Body of pancreas (tissue), 4 donors: ENCODE measurements at regions not wholly inside any gene's neighbourhood (a gene's known extent, or its start where the extent isn't known, plus 50 kb on each side); places are given as distances from the start of the nearest gene placed in this dataset.

Source experiments
- CTCF ChIP-seq, 7 experiments: fragments of 450-650 bp in 4 of 7; fragments of 200-600 bp in 3 of 7; sonication (generic) in 3 of 7; IDR thresholded peaks; one replicate each; pipeline ENCODE4 v1.5.1; 2016 to 2019; ENCODE audit warnings: antibody characterized with exemption in 7 of 7
- POLR2A ChIP-seq, 3 donors: fragments of 450-650 bp; IDR thresholded peaks; one replicate each; pipeline ENCODE4 v1.6.1; 2016; ENCODE audit warnings: antibody characterized with exemption in 3 of 3, mild to moderate bottlenecking in 2 of 3

DNA sequence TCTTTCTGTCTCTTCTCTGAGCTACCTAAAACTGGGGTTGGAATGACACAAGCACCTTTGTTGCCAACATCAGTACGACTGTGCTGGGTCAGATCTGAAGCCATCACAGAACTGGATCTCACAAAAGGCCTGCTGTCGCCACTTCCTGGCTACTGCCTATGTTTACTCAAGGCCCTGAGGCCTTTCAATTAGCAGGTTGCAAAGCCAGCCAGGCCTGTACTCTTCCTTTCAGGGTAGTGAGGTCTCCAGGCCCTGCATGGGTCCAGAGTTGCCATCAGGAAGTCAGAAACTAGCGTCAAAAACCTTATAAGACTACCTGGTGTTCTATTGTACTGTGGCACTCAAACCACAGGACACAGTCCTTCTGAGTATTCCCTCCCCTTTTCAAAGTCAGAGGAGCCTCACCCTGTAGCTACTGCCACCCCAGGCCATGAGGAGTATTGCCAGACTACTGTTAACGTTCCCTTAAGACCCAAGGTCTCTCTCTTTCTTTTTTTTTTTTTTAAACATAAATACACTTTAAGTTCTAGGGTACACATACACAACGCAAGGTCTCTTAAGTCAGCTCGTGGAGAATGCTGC is 937.4 kb upstream of the GJE1 start:
- TF ChIP-seq CTCF (IDR thresholded peaks at IDR 0.05) (no peak), POLR2A (IDR thresholded peaks at IDR 0.05) (no peak)
